H1 (cell line): ENCODE measurements at regions not wholly inside any gene's neighbourhood (a gene's known extent, or its start where the extent isn't known, plus 50 kb on each side); places are given as distances from the start of the nearest gene placed in this dataset.

Experiments
- CTCF ChIA-PET: fragments of 300-600 bp; sonication (Branson Sonifier 250); formaldehyde crosslinking; loops from one replicate; lab custom pipeline; 2021; ENCODE audit not compliant: partially characterized antibody; lab: Charles Lee
- POLR2A ChIA-PET: fragments of 300-600 bp; sonication (Branson Sonifier 250); formaldehyde crosslinking; loops from one replicate; lab custom pipeline; 2021; ENCODE audit warnings: inconsistent platforms; ENCODE audit not compliant: partially characterized antibody; lab: Charles Lee
- DNase-seq, 2 experiments: peaks; one replicate each; pipeline versions ENCODE4 v3.0.0 to v3.0.0-alpha.2; 2010 to 2022; ENCODE audit warnings: low spot score in 2 of 2, low read depth in 1 of 2, mixed read lengths in 1 of 2
- FAIRE-seq: peaks from 2 replicates; lab custom pipeline; 2011; peaks lifted over from hg19 to GRCh38; lab: Jason Lieb, UNC
- H2AFZ ChIP-seq: 2 replicates; pipeline ENCODE4 v1.8.1; 2012; ENCODE audit warnings: low read length, inconsistent platforms
- H2AK5ac ChIP-seq: 2 replicates; pipeline ENCODE4 v1.6.1; 2013; ENCODE audit warnings: low read depth, low read length
- H2BK120ac ChIP-seq: replicated peaks from 2 replicates; pipeline ENCODE3; 2013; ENCODE audit warnings: low read depth, low read length, inconsistent platforms
- H2BK12ac ChIP-seq: 2 replicates; pipeline ENCODE4 v1.6.1; 2013; ENCODE audit warnings: low read depth, low read length
- H2BK15ac ChIP-seq: 2 replicates; pipeline ENCODE4 v1.6.1; 2013; ENCODE audit warnings: low read length
- H2BK20ac ChIP-seq: 2 replicates; pipeline ENCODE4 v1.6.1; 2013; ENCODE audit warnings: low read length
- H2BK5ac ChIP-seq: 2 replicates; pipeline ENCODE4 v1.6.1; 2013; ENCODE audit warnings: low read depth, low read length
- H3K14ac ChIP-seq: 2 replicates; pipeline ENCODE4 v1.6.1; 2013; ENCODE audit warnings: inconsistent platforms; ENCODE audit not compliant: insufficient read length
- H3K18ac ChIP-seq: 2 replicates; pipeline ENCODE4 v1.6.1; 2013; ENCODE audit warnings: low read length; ENCODE audit errors: extremely low read depth
- H3K23ac ChIP-seq: 2 replicates; pipeline ENCODE4 v1.6.1; 2013; ENCODE audit warnings: inconsistent platforms; ENCODE audit not compliant: insufficient read length
- H3K23me2 ChIP-seq: 2 replicates; pipeline ENCODE4 v1.6.1; 2013; ENCODE audit warnings: low read depth, low read length
- H3K27ac ChIP-seq: 2 replicates; pipeline ENCODE4 v1.6.1; 2011; ENCODE audit warnings: low read depth, low read length, inconsistent platforms
- H3K27me3 ChIP-seq, 4 experiments: replicated peaks in 1 of 4; 1 replicate in 1 of 4; 2 replicates in 3 of 4; pipeline versions ENCODE4 v1.6.1 to v1.8.1; 2011 to 2013; ENCODE audit warnings: low read length in 3 of 4, mild to moderate bottlenecking in 3 of 4, inconsistent platforms in 2 of 4, mixed read lengths in 2 of 4, moderate library complexity in 1 of 4; ENCODE audit not compliant: control insufficient read depth in 3 of 4, insufficient read depth in 3 of 4; ENCODE audit errors: extremely low read depth in 1 of 4
- H3K36me3 ChIP-seq, 4 experiments: 2 replicates each; pipeline versions ENCODE4 v1.6.1 to v1.8.1; 2011 to 2013; ENCODE audit warnings: mild to moderate bottlenecking in 4 of 4, low read length in 3 of 4, moderate library complexity in 2 of 4, control low read depth in 1 of 4, inconsistent platforms in 1 of 4; ENCODE audit not compliant: insufficient read depth in 4 of 4, control insufficient read depth in 2 of 4
- H3K4ac ChIP-seq: replicated peaks from 2 replicates; pipeline ENCODE3; 2013; ENCODE audit warnings: low read length, low read depth, mixed read lengths, inconsistent platforms; ENCODE audit not compliant: insufficient read length
- H3K4me1 ChIP-seq, 4 experiments: replicated peaks in 1 of 4; 1 replicate in 1 of 4; 2 replicates in 3 of 4; pipeline versions ENCODE4 v1.6.1 to v1.8.1; 2011 to 2013; ENCODE audit warnings: low read length in 3 of 4, inconsistent platforms in 2 of 4, mixed read lengths in 1 of 4; ENCODE audit not compliant: insufficient read depth in 4 of 4, control insufficient read depth in 3 of 4
- H3K4me2 ChIP-seq, 2 experiments: 2 replicates each; pipeline versions ENCODE4 v1.6.1 to v1.8.1; 2011 to 2013; ENCODE audit warnings: low read depth in 2 of 2, low read length in 2 of 2, control low read depth in 1 of 2, inconsistent platforms in 1 of 2, mild to moderate bottlenecking in 1 of 2; ENCODE audit not compliant: insufficient read depth in 1 of 2
- H3K4me3 ChIP-seq, 4 experiments: fragments of 200-600, 300-600 bp in 1 of 4; sonication (generic), shearing (Covaris generic), sonication (Bioruptor Twin) in 1 of 4; 2 replicates each; pipeline versions ENCODE4 v1.5.1 to v1.8.1; 2011 to 2016; ENCODE audit warnings: low read length in 4 of 4, low read depth in 3 of 4, control low read depth in 2 of 4, inconsistent platforms in 2 of 4, mild to moderate bottlenecking in 2 of 4, mixed read lengths in 1 of 4, moderate library complexity in 1 of 4; ENCODE audit not compliant: insufficient read depth in 2 of 4; ENCODE audit errors: extremely low read depth in 1 of 4
- H3K56ac ChIP-seq: replicated peaks from 2 replicates; pipeline ENCODE3; 2013; ENCODE audit warnings: low read depth, mild to moderate bottlenecking, mixed read lengths, low read length, inconsistent platforms; ENCODE audit not compliant: insufficient read length
- H3K79me1 ChIP-seq: 2 replicates; pipeline ENCODE4 v1.6.1; 2013; ENCODE audit warnings: low read depth, low read length, control low read depth
- H3K79me2 ChIP-seq, 2 experiments: 2 replicates each; pipeline versions ENCODE4 v1.6.1 to v1.8.1; 2012 to 2013; ENCODE audit warnings: low read length in 2 of 2, mild to moderate bottlenecking in 2 of 2, inconsistent platforms in 1 of 2; ENCODE audit not compliant: insufficient read depth in 2 of 2, control insufficient read depth in 1 of 2
- H3K9ac ChIP-seq, 4 experiments: replicated peaks in 1 of 4; 1 replicate in 1 of 4; 2 replicates in 3 of 4; pipeline versions ENCODE4 v1.6.1 to v1.8.1; 2011 to 2013; ENCODE audit warnings: low read depth in 3 of 4, low read length in 3 of 4, control low read depth in 2 of 4, mild to moderate bottlenecking in 2 of 4, moderate library complexity in 2 of 4, inconsistent platforms in 1 of 4; ENCODE audit errors: extremely low read depth in 1 of 4
- H3K9me3 ChIP-seq, 2 experiments: 2 replicates each; pipeline versions ENCODE4 v1.6.1 to v1.8.1; 2012 to 2013; ENCODE audit warnings: mild to moderate bottlenecking in 2 of 2, moderate library complexity in 2 of 2, control low read depth in 1 of 2, inconsistent platforms in 1 of 2, low read depth in 1 of 2, low read length in 1 of 2, mixed read lengths in 1 of 2; ENCODE audit not compliant: insufficient read depth in 2 of 2
- H4K20me1 ChIP-seq, 2 experiments: replicated peaks in 1 of 2; 2 replicates each; pipeline versions ENCODE3 to v1.8.1; 2011 to 2013; ENCODE audit warnings: inconsistent platforms in 2 of 2, low read length in 2 of 2, mild to moderate bottlenecking in 1 of 2; ENCODE audit not compliant: insufficient read depth in 2 of 2, control insufficient read depth in 1 of 2
- H4K5ac ChIP-seq: 2 replicates; pipeline ENCODE4 v1.6.1; 2013; ENCODE audit warnings: low read length, low read depth, mixed read lengths, inconsistent platforms; ENCODE audit not compliant: insufficient read length
- H4K8ac ChIP-seq: 2 replicates; pipeline ENCODE4 v1.8.0; 2013; ENCODE audit warnings: mild to moderate bottlenecking, moderate library complexity, low read length, inconsistent platforms; ENCODE audit not compliant: insufficient read depth; ENCODE audit errors: extremely low read depth
- H4K91ac ChIP-seq: replicated peaks from 2 replicates; pipeline ENCODE3; 2013; ENCODE audit warnings: low read length, mixed read lengths, inconsistent platforms; ENCODE audit not compliant: insufficient read length
- ATF3 ChIP-seq: IDR thresholded peaks from 2 replicates; pipeline ENCODE4 v1.6.1; 2011; ENCODE audit warnings: low read depth, mild to moderate bottlenecking, low read length; ENCODE audit not compliant: insufficient read depth
- CHD2 ChIP-seq: IDR thresholded peaks from 2 replicates; pipeline ENCODE4 v1.6.1; 2012; ENCODE audit warnings: low read length, improper control_type of control experiment
- HDAC2 ChIP-seq, 2 experiments: fragments of 300-600 bp in 1 of 2; sonication (generic) in 1 of 2; IDR thresholded peaks; 2 replicates each; pipeline ENCODE4 v1.6.1; 2011 to 2012; ENCODE audit warnings: low read depth in 2 of 2, low read length in 2 of 2, mild to moderate bottlenecking in 2 of 2, moderate library complexity in 2 of 2, borderline replicate concordance in 1 of 2, inconsistent platforms in 1 of 2
- JUN ChIP-seq: IDR thresholded peaks from 2 replicates; pipeline ENCODE4 v1.6.1; 2011; ENCODE audit warnings: low read depth, mild to moderate bottlenecking, improper control_type of control experiment, low read length
- MAX ChIP-seq: IDR thresholded peaks from 2 replicates; pipeline ENCODE4 v1.6.1; 2012; ENCODE audit warnings: inconsistent platforms
- NRF1 ChIP-seq: IDR thresholded peaks from 2 replicates; pipeline ENCODE4 v1.6.1; 2011; ENCODE audit warnings: mild to moderate bottlenecking, low read depth, low read length, improper control_type of control experiment
- PHF8 ChIP-seq: fragments of 200-600 bp; sonication (generic); conservative IDR thresholded peaks from 2 replicates; pipeline ENCODE4 v1.7.1; 2012; ENCODE audit warnings: low read depth, mild to moderate bottlenecking, inconsistent platforms, low read length, moderate library complexity
- RBBP5 ChIP-seq: IDR thresholded peaks from 2 replicates; pipeline ENCODE4 v1.7.1; 2012; ENCODE audit warnings: low read depth, mild to moderate bottlenecking, inconsistent platforms, low read length, moderate library complexity, borderline replicate concordance
- SIRT6 ChIP-seq: IDR thresholded peaks from one replicate; pipeline ENCODE4 v1.7.1; 2012; ENCODE audit warnings: low read length, inconsistent platforms
- SP1 ChIP-seq: IDR thresholded peaks from 2 replicates; pipeline ENCODE4 v1.6.1; 2011; ENCODE audit warnings: low read depth, low read length
- SP4 ChIP-seq: IDR thresholded peaks from 2 replicates; pipeline ENCODE4 v1.6.1; 2012; ENCODE audit warnings: low read length, inconsistent platforms
- TAF7 ChIP-seq: optimal IDR thresholded peaks from 2 replicates; pipeline ENCODE3; 2011; ENCODE audit warnings: low read depth, mild to moderate bottlenecking, inconsistent platforms, low read length, moderate library complexity, borderline replicate concordance
- TCF12 ChIP-seq: IDR thresholded peaks from 2 replicates; pipeline ENCODE4 v1.6.1; 2011; ENCODE audit warnings: low read depth, mild to moderate bottlenecking, low read length
- TEAD4 ChIP-seq: IDR thresholded peaks from 2 replicates; pipeline ENCODE4 v1.6.1; 2012; ENCODE audit warnings: low read depth, low read length, inconsistent platforms, mixed read lengths
- YY1 ChIP-seq: IDR thresholded peaks from 2 replicates; pipeline ENCODE4 v1.6.1; 2011; ENCODE audit warnings: low read depth, mild to moderate bottlenecking, low read length
- ZNF274 ChIP-seq: IDR thresholded peaks from 2 replicates; pipeline ENCODE4 v1.7.0; 2012; ENCODE audit warnings: low read length, borderline replicate concordance; ENCODE audit errors: extremely low read depth

GRCh38 chr6:85255661-85256060 lies 194.2 kb upstream of the NT5E start:
- no peak overlapping the region for H2BK15ac ChIP-seq
- H2BK12ac ChIP-seq: no peak overlapping the region
- no peak overlapping the region for H2BK120ac ChIP-seq
- H3K9ac ChIP-seq: no peak overlapping the region
- no peak overlapping the region for H2AK5ac ChIP-seq
- no peak overlapping the region for H2BK5ac ChIP-seq
- H3K14ac ChIP-seq: no peak overlapping the region
- H3K79me2 ChIP-seq: no peaks in the 10 kb centered on the region
- FAIRE-seq (no peak), DNase-seq (no peak)
- H3K79me1 ChIP-seq: no peaks in the 10 kb centered on the region
- H4K20me1 ChIP-seq: no peaks in the 10 kb centered on the region
- H3K23ac ChIP-seq: no peak overlapping the region
- H3K27me3 ChIP-seq: no peaks in the 10 kb centered on the region
- H3K4ac ChIP-seq: no peak overlapping the region
- no peak overlapping the region for H2BK20ac ChIP-seq
- no peak overlapping the region for H4K8ac ChIP-seq
- no peak overlapping the region for H3K4me3 ChIP-seq
- H3K9me3 ChIP-seq: peaks cover 0 to 5% of the 10 kb centered on the region in 2 experiments; a peak in 1 of 4 replicates
- H4K91ac ChIP-seq: no peak overlapping the region
- no peaks in the 10 kb centered on the region for H3K23me2 ChIP-seq
- H3K56ac ChIP-seq: no peak overlapping the region
- POLR2A ChIA-PET: no interaction called here
- no peak overlapping the region for H3K27ac ChIP-seq
- no peak overlapping the region for H3K18ac ChIP-seq
- no peaks in the 10 kb centered on the region for H3K4me1 ChIP-seq
- H3K4me2 ChIP-seq: no peak overlapping the region
- no peak overlapping the region for H2AFZ ChIP-seq
- CTCF ChIA-PET: interaction anchor here (1.5 kb wide), 1 partner anchor 14 kb away, joined by 4 read pairs; no protein-coding TSS in a partner anchor
- no peak overlapping the region for H4K5ac ChIP-seq
- no peaks in the 10 kb centered on the region for H3K36me3 ChIP-seq
- TF ChIP-seq JUN (no peak), PHF8 (no peak), ATF3 (no peak), NRF1 (no peak), TCF12 (no peak), SP1 (no peak), SIRT6 (no peak), HDAC2 (IDR thresholded peaks at IDR 0.05; ENCODE audit: borderline replicate concordance in 1 of 2, low read depth in 2 of 2, low read length in 2 of 2) (no peak), RBBP5 (no peak), YY1 (no peak), TAF7 (no peak), ZNF274 (no peak), SP4 (no peak), MAX (no peak), CHD2 (no peak), TEAD4 (no peak)
